ENCODE measurements at regions not wholly inside any gene's neighbourhood (a gene's known extent, or its start where the extent isn't known, plus 50 kb on each side); places are given as distances from the start of the nearest gene placed in this dataset.

- TF ChIP-seq TOX (CRISPR knock-in tag; IDR thresholded peaks at IDR 0.05; ENCODE audit: borderline replicate concordance) (no peak), ZFP3 (CRISPR knock-in tag; IDR thresholded peaks at IDR 0.05) (no peak), ZNF565 (CRISPR knock-in tag; conservative IDR thresholded peaks at IDR 0.05; ENCODE audit: low read depth) (no peak), RARB (CRISPR knock-in tag; IDR thresholded peaks at IDR 0.05) (no peak), GLIS3 (CRISPR knock-in tag; IDR thresholded peaks at IDR 0.05) (no peak), ZFP30 (CRISPR knock-in tag; IDR thresholded peaks at IDR 0.05) (no peak), CSRNP3 (CRISPR knock-in tag; IDR thresholded peaks at IDR 0.05) (no peak), TCF4 (CRISPR knock-in tag; IDR thresholded peaks at IDR 0.05; ENCODE audit: borderline replicate concordance) (no peak), SNAI2 (CRISPR knock-in tag; IDR thresholded peaks at IDR 0.05) (no peak), ARNTL (CRISPR knock-in tag; IDR thresholded peaks at IDR 0.05; ENCODE audit: borderline replicate concordance, low read depth) (no peak), PATZ1 (CRISPR knock-in tag; IDR thresholded peaks at IDR 0.05; ENCODE audit: borderline replicate concordance) (no peak)
Observed at GRCh38 chr14:36067428-36068187, 108.9 kb downstream of the PTCSC3 start.
